NCI-H1092 treated with DMSO at 0.1 percent for 48 hours (cell line): ENCODE measurements at regions not wholly inside any gene's neighbourhood (a gene's known extent, or its start where the extent isn't known, plus 50 kb on each side); places are given as distances from the start of the nearest gene placed in this dataset.
"Not testable (repeated sequence)": the region's sequence is repeated elsewhere in the genome, so short reads cannot be mapped to it uniquely, and the experiment has no call there.

ENCODE experiments used
- DNase-seq: peaks from one replicate; lab custom pipeline; 2025; lab: John Stamatoyannopoulos, UW

GRCh38 chr15:79539401-79539800 is 107.3 kb downstream of the MINAR1 start:
- DNase-seq: no peak

GRCh38 chr15:79540551-79540950 is 108.4 kb downstream of the MINAR1 start:
- no peak for DNase-seq

GRCh38 chr15:79541196-79541595 is 109.1 kb downstream of the MINAR1 start:
- no peak for DNase-seq

GRCh38 chr15:79543097-79543496 is 111.0 kb downstream of the MINAR1 start:
- DNase-seq: no peak

GRCh38 chr15:79549196-79549595 is 117.1 kb downstream of the MINAR1 start:
- DNase-seq: no peak

- DNase-seq: no peak
Observed at GRCh38 chr15:79560384-79560783, 128.2 kb downstream of the MINAR1 start.

DNA sequence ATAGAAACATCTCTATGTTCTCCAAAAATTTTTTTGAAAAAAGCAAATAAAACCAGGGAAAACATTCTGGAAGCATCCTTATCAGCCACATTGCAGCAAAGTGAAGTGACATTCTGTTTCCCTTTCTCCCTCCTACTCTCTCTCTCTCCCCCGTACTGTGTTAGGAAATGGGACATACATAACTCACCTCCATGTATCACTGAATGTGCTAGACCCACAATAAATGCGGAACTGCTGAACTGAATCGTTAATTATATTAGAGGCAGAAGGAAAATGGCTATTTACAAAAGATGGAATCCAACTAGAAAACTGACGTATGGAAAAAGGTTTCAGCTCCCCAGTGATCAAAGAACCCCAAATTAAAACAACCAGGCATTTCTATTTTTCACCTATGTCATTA is 129.8 kb downstream of the MINAR1 start:
- DNase-seq: no peak

DNA sequence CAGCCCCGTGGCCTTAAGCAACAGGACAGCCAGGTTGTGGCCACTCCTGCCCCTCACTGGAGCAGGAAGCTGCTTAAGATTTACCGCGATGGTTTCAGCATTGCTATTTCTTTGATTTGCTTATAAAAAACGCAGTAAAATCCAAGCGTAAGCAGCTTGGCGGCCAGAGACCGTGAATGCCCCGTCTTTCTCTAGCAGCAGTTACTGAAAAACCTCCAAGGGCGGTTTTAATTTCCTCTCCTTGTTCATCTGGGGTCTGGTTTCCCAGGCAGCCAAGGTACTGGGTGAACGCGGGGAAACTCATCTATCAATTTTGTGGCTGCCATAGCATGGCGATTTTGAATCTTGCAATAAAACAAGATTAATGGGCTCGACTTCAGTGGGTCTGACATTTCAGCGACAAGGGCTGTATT is 130.3 kb downstream of the MINAR1 start:
- DNase-seq: no peak

DNA sequence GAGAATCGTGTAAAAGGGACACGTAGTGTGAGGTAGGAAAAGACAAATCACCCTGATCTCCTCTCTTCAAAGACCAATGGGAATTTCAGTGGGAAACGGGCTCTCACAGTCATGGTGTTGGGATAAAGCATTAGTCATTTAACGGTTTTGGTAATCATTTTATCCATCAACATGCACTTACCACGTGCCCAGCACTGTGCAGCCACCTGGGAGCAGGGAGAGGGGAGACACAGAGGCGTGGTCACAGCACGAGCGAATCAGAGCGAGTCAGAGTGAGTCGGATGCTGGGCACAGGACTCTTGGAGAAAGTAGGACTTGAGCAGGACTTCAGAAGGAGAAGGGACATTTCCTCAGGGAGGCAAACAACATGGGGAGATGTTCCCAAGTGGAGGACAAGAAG is 130.8 kb downstream of the MINAR1 start:
- DNase-seq: no peak

GRCh38 chr15:79570004-79570403 is 137.9 kb downstream of the MINAR1 start:
- DNase-seq: no peak

DNA sequence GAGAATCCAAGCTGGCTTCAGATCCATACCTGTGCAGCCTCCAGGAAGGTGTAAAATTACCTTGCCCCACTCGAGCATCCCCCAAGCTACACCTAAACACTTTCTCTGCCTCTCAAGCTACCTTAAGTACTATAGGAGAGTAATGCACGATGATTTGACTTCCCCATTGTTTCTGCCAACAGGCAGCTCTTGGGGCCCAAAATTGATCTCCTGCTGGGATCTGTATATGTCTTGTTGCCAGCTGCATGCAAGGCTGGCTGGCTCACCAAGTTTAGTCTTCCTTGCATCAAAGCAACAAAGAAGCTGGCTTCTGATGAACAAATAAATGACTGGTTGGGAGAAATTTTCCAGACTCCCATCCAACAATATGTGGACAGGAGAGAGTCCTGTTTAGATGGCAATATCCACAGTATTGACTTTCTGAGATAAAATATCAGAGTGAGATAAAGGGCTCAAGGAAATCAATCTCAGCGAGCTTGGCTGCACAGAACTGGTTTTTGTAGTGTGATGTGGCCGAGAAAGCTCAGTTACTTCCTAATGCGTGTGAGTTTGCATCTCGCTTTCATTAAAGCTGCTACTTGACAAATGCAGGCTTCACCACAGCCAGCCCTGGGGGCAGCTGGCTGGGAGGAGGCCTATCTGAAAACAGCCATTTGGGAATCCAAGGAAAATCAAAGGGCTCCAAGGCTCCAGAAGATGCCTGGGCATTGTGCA is 140.7 kb downstream of the MINAR1 start:
- DNase-seq: no peak

- not testable (repeated sequence) for DNase-seq
Observed at GRCh38 chr15:79574431-79575273, 142.5 kb downstream of the MINAR1 start.

DNA sequence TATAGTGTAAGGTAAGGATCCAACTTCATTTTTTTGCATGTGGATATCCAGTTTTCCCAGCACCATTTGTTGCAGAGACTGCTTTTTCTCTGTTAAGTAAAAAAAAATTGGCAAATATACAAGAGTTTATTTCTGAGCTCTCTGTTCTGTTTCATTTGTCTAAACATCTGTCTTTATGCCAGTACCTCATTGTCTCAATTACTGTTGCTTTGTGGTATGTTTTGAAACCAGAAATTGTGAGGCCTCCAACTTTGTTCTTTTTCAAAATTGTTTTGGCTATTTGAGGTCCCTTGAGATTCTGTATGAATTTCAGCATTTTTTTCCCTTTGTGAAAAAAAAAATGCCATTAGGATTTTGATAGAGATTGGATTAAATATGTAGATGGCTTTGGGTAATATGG is 150.5 kb downstream of the MINAR1 start:
- no peak for DNase-seq

DNA sequence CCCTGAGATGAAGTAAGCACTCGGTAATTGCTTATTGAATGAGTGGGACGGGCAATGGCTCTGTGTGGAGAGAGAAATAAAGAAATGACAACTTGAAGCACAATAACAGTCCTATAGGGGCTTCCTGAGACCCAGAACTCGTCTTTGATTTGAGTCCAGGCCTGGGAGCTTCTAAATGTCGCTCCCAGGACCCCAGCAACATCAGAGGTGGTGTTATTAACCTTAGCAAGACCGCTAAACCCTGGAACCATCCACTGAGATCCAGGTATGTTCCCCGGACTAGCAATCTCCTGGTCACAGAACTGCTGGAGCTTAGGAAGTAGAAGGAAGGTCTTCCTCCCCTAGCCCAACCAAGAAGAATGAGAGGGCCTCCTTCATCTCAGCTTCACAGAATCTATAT is 160.0 kb downstream of the MINAR1 start:
- DNase-seq: no peak

DNA sequence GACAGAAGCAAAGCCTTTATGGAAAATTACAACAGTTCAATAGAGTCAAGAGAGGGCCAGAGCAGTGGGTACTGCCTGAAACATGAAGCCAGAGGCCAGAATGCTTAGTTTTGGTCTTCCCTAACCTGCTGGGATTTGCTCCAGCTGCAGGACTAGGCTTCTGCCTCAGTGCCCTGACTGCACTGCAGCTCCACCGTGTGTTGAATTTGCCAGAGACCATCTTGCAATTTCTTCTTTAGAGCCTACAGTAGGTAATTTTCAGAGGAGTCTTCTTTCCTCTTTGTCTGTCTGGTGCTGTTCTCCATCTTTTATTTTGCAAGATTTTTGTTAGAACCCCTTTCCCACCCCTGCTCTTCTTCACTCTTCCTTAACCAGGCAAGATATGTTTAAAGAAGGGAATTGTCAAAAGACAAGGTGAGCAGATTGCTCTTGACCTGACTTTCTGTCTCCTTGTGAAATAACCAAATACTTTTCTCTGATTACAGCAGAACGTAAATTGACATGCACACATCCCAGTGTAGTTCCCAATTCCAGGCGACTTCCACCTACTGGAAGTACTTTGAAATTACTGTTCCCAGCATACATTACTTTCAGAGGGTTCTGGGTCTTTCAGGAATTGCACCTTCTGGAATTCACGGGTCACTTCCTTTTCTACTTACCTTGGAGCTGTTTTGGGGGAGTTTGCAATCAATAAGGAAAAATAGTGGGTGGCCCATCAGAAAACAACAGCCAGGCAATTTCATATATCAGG is 161.2 kb downstream of the MINAR1 start:
- no peak for DNase-seq

DNA sequence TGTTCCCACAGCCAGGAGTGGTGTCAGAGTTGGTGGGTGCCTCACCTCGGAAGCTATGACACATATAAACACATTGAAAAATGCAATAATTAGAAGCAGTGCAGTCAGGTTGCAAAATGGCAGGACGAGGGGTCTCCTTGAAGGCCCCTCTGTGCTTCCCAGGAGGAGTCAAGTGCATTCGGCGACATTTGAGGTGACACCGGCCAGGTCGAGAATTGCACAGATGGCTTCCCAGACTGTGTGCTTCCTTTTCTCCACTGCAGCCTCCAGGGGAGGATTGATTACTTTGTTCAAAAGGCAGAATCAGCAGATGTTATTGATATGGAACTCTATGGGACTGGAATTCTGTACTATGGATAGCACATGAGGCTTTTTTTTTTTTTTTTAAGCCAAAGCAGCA is 163.2 kb downstream of the MINAR1 start:
- DNase-seq: no peak

GRCh38 chr15:79595995-79596622 is 164.0 kb downstream of the MINAR1 start:
- DNase-seq: peak; percentile 59

DNA sequence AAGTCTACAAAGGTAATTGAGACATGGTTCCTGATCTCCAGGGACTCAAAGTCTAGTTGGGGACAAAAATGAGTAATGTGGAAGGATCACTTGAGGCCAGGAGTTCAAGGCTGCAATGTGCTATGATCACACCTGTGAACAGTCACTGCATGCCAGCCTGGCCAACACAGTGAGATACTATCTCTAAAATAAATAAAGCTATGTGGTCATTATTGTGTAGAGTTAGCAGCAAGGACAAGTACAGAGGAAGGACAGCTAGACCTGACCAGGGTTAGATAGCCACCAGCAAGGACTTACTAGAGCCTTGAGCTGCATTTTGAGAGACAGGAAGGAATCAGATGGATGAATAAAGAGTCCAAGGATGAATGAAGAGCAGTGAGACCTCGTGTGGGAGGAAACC is 166.5 kb downstream of the MINAR1 start:
- DNase-seq: no peak

- no peak for DNase-seq
Observed at GRCh38 chr15:79601405-79602086, 169.4 kb downstream of the MINAR1 start.

DNA sequence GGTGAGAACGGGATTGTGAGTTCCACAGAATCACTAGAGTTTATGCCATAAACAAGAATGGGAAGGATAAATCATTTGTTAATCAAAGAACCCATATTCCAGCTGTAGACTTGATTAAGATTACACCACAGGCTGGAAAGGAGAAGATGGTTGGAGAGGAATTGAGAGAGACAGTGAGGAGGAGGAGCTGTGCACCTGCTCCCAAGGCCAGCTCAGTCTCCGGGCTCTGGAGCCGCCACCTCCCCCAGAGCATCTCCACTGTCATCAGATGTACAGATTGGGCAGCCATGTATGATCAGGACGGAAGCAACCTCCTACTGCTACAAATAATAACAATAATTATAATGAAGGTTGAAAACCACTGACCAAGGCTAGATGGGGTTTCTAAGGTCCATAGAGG is 170.0 kb downstream of the MINAR1 start:
- DNase-seq: no peak

DNA sequence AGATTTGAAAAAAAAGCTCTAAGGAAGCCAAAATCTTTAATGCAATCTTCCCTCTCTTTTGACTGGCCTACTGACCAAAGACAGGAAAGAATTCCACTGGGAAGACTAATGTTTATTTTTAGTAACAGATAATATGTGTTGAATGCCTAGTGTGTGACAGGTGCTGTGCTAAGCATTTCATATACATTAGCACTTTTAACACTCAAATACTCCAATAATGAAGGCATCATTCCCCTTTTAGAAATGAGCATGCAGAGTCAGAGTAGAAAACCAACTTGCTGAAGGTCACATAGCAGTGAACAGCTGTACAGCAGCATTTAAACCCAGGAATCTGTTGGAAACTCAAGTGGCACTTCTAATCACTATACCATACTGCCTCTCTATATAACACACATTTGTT is 170.6 kb downstream of the MINAR1 start:
- DNase-seq: no peak
